ENCODE measurements at regions not wholly inside any gene's neighbourhood (a gene's known extent, or its start where the extent isn't known, plus 50 kb on each side); places are given as distances from the start of the nearest gene placed in this dataset.
A peak's percentile ranks its signal among the peaks of the same experiment; 100 is the strongest.
"Not testable (repeated sequence)": the region's sequence is repeated elsewhere in the genome, so short reads cannot be mapped to it uniquely, and the experiment has no call there.

- H3K4me1 Mint-ChIP-seq: peaks cover 4% of the 10 kb centered on the region
- H3K27me3 Mint-ChIP-seq (ENCODE audit: low read depth): peaks cover 12% of the 10 kb centered on the region
- no peaks in the 10 kb centered on the region for H3K9me3 Mint-ChIP-seq
- H3K27ac Mint-ChIP-seq: no peak overlapping the region
- H3K36me3 Mint-ChIP-seq: no peaks in the 10 kb centered on the region
- no peak overlapping the region for H3K4me3 Mint-ChIP-seq
- TF ChIP-seq CTCF (IDR thresholded peaks at IDR 0.05; ENCODE audit: unreplicated experiment): no peak
- DNase-seq (ENCODE audit: low spot score in 2 of 2, unreplicated experiment in 2 of 2): no peak
Observed at GRCh38 chr9:102237094-102237493, 498.6 kb upstream of the GRIN3A start.

- H3K36me3 Mint-ChIP-seq; DNase-seq (ENCODE audit: low spot score in 2 of 2, unreplicated experiment in 2 of 2); H3K4me1 Mint-ChIP-seq; H3K4me3 Mint-ChIP-seq; H3K9me3 Mint-ChIP-seq; H3K27ac Mint-ChIP-seq: not testable (repeated sequence)
- peaks cover 17% of the 10 kb centered on the region for H3K27me3 Mint-ChIP-seq (ENCODE audit: low read depth)
Observed at GRCh38 chr9:102227416-102227815, 489.0 kb upstream of the GRIN3A start.

- no peaks in the 10 kb centered on the region for H3K9me3 Mint-ChIP-seq
- H3K4me1 Mint-ChIP-seq: no peaks in the 10 kb centered on the region
- no peak overlapping the region for H3K4me3 Mint-ChIP-seq
- DNase-seq (ENCODE audit: low spot score in 2 of 2, unreplicated experiment in 2 of 2): no peak
- H3K36me3 Mint-ChIP-seq: no peaks in the 10 kb centered on the region
- no peak for TF ChIP-seq CTCF (IDR thresholded peaks at IDR 0.05; ENCODE audit: unreplicated experiment)
- H3K27me3 Mint-ChIP-seq (ENCODE audit: low read depth): peaks cover 12% of the 10 kb centered on the region
- no peak overlapping the region for H3K27ac Mint-ChIP-seq
Observed at GRCh38 chr9:102225841-102226441, 487.5 kb upstream of the GRIN3A start.

- not testable (repeated sequence) for H3K27me3 Mint-ChIP-seq (ENCODE audit: low read depth); H3K9me3 Mint-ChIP-seq; H3K36me3 Mint-ChIP-seq; H3K4me1 Mint-ChIP-seq
- peak overlapping the region; percentile 93 for H3K4me3 Mint-ChIP-seq
- DNase-seq (ENCODE audit: low spot score in 2 of 2, unreplicated experiment in 2 of 2): peak in 1 of 2 experiments; percentile 42
- peak overlapping the region; percentile 94 for H3K27ac Mint-ChIP-seq
Observed at GRCh38 chr9:102223320-102224136, 485.1 kb upstream of the GRIN3A start.

GRCh38 chr9:102209176-102209575 is 470.7 kb upstream of the GRIN3A start:
- no peaks in the 10 kb centered on the region for H3K36me3 Mint-ChIP-seq
- H3K27ac Mint-ChIP-seq: no peak overlapping the region
- no peak overlapping the region for H3K4me3 Mint-ChIP-seq
- peaks cover 12% of the 10 kb centered on the region for H3K27me3 Mint-ChIP-seq (ENCODE audit: low read depth)
- no peak for DNase-seq (ENCODE audit: low spot score in 2 of 2, unreplicated experiment in 2 of 2)
- H3K9me3 Mint-ChIP-seq: no peaks in the 10 kb centered on the region
- H3K4me1 Mint-ChIP-seq: no peaks in the 10 kb centered on the region
- TF ChIP-seq CTCF (IDR thresholded peaks at IDR 0.05; ENCODE audit: unreplicated experiment): no peak

GRCh38 chr9:102206432-102206831 is 468.0 kb upstream of the GRIN3A start:
- Mint-ChIP-seq H3K9me3 (no peaks in the 10 kb centered on the region), H3K4me3 (no peak overlapping the region)
- no peak for TF ChIP-seq CTCF (IDR thresholded peaks at IDR 0.05; ENCODE audit: unreplicated experiment)

More at GRCh38 chr9:102206432-102206831, 468.0 kb upstream of the GRIN3A start:
- H3K4me1 Mint-ChIP-seq: no peaks in the 10 kb centered on the region
- H3K27me3 Mint-ChIP-seq (ENCODE audit: low read depth): peaks cover 18% of the 10 kb centered on the region
- no peaks in the 10 kb centered on the region for H3K36me3 Mint-ChIP-seq
- no peak overlapping the region for H3K27ac Mint-ChIP-seq
- DNase-seq (ENCODE audit: low spot score in 2 of 2, unreplicated experiment in 2 of 2): no peak
